ENCODE measurements at regions not wholly inside any gene's neighbourhood (a gene's known extent, or its start where the extent isn't known, plus 50 kb on each side); places are given as distances from the start of the nearest gene placed in this dataset.

GRCh38 chr6:152904678-152905077 is 78.2 kb downstream of the FBXO5 start:
- no peak for DNase-seq (ENCODE audit: low read depth in 4 of 4, low spot score in 3 of 4)

- DNase-seq (ENCODE audit: low read depth in 4 of 4, low spot score in 3 of 4), result no peak
Observed at GRCh38 chr6:152905551-152906299, 77.1 kb downstream of the FBXO5 start.

- DNase-seq (ENCODE audit: low read depth in 4 of 4, low spot score in 3 of 4), result no peak
Observed at GRCh38 chr6:152909241-152909640, 73.6 kb downstream of the FBXO5 start.

GRCh38 chr6:152916035-152916434 is 66.8 kb downstream of the FBXO5 start:
- no peak for DNase-seq (ENCODE audit: low read depth in 4 of 4, low spot score in 3 of 4)

- no peak for DNase-seq (ENCODE audit: low read depth in 4 of 4, low spot score in 3 of 4)
Observed at GRCh38 chr6:152918991-152919390, 63.9 kb downstream of the FBXO5 start.

- no peak for DNase-seq (ENCODE audit: low read depth in 4 of 4, low spot score in 3 of 4)
Observed at GRCh38 chr6:152920016-152920415, 62.8 kb downstream of the FBXO5 start.

Data from right renal pelvis (tissue), 4 donors.